ENCODE measurements at regions not wholly inside any gene's neighbourhood (a gene's known extent, or its start where the extent isn't known, plus 50 kb on each side); places are given as distances from the start of the nearest gene placed in this dataset.

DNA sequence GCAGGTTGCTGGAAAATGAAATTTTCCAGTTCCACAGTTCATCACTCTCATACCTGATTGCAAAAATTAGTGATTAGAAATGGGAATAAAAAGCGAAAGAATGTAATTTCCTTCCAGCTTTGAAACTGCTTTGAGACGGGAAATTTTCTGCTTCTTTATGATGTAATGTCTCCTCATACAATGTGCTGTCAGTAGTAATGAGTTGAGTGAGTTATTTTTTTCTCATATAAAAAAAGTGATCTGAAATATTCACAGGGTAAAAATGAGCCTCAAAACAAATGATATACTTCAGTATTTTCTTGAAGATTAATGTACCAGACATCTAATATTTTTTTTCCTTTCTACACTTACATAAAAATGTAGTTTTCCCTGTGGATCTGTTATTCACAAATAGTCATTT is 179.1 kb upstream of the FAT4 start:
- no peaks in the 10 kb centered on the region for H3K27me3 ChIP-seq (ENCODE audit: control insufficient read depth, insufficient read depth, low read length)
- peak overlapping the region; percentile 10 for H3K9ac ChIP-seq (ENCODE audit: low read depth, low read length)
- H3K36me3 ChIP-seq (ENCODE audit: insufficient read depth, low read length), result no peaks in the 10 kb centered on the region
- H3K4me3 ChIP-seq (ENCODE audit: low read length), result peak overlapping the region; percentile 36
- peak overlapping the region; percentile 54 for H3K4me2 ChIP-seq (ENCODE audit: low read length)
- H3K9me3 ChIP-seq (replicated peaks; ENCODE audit: low read length), result no peaks in the 10 kb centered on the region
- no peaks in the 10 kb centered on the region for H3K4me1 ChIP-seq (ENCODE audit: control insufficient read depth, insufficient read depth, low read length)

DNA sequence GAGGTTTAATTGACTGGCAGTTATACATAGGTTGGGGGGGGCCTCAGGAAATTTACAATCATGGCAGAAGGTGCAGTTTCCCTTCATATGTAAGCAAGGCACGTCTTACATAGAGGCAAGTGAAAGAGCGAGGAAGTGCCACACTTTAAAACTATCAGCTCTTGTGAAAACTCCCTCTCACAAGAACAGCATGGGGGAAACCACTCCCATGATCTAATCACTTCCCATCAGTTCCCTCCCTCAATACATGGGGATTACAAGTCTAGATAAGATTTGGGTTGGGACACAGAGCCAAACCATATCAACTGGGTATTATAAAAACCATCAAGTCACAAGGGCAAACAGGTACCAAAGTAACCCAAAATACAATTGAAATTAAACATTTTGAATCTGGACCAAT is 182.0 kb upstream of the FAT4 start:
- no peaks in the 10 kb centered on the region for H3K27me3 ChIP-seq (ENCODE audit: control insufficient read depth, insufficient read depth, low read length)
- no peaks in the 10 kb centered on the region for H3K9me3 ChIP-seq (replicated peaks; ENCODE audit: low read length)
- no peak overlapping the region for H3K4me3 ChIP-seq (ENCODE audit: low read length)
- H3K4me2 ChIP-seq (ENCODE audit: low read length), result no peak overlapping the region
- H3K36me3 ChIP-seq (ENCODE audit: insufficient read depth, low read length), result no peaks in the 10 kb centered on the region
- H3K9ac ChIP-seq (ENCODE audit: low read depth, low read length), result no peak overlapping the region
- no peaks in the 10 kb centered on the region for H3K4me1 ChIP-seq (ENCODE audit: control insufficient read depth, insufficient read depth, low read length)

DNA sequence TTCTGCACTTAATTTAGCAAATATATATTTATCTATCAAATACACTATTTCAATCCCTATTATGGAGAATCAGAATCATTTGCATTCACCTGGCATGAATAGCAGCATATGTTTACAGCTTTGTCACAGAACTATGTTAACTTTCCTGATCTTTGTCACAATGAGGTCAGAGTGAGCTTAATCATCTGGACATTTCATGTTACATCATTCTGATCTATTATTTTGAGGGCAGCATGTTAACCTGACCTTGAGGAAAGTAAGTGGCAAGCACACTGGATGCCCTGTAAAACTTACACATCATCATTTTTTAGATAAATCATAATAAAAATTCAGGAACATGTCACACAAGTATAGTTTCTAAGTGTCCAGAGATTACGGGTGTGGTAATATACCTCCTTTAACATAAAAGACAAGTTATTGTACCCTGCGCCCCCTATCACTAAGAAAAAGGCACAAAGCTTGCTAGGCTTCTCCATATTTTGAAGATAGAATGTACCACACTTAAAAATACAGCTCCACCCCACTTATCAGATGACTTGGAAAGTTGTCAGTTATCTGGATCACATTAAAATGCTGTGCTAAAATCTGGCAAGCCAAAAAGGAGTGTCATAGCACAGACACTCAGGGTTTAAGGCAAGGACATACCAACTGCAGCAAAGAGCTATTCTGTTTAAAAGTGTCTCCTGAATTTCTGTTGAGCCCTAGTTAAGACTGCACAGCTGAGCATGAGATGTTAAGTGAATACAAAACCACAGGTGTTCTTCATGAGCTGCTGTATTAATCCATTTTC is 182.7 kb upstream of the FAT4 start:
- H3K4me3 ChIP-seq (ENCODE audit: low read length), result no peak overlapping the region
- H3K4me1 ChIP-seq (ENCODE audit: control insufficient read depth, insufficient read depth, low read length), result no peaks in the 10 kb centered on the region
- H3K36me3 ChIP-seq (ENCODE audit: insufficient read depth, low read length), result no peaks in the 10 kb centered on the region
- no peaks in the 10 kb centered on the region for H3K9me3 ChIP-seq (replicated peaks; ENCODE audit: low read length)
- H3K4me2 ChIP-seq (ENCODE audit: low read length), result no peak overlapping the region
- no peaks in the 10 kb centered on the region for H3K27me3 ChIP-seq (ENCODE audit: control insufficient read depth, insufficient read depth, low read length)
- H3K9ac ChIP-seq (ENCODE audit: low read depth, low read length), result no peak overlapping the region

DNA sequence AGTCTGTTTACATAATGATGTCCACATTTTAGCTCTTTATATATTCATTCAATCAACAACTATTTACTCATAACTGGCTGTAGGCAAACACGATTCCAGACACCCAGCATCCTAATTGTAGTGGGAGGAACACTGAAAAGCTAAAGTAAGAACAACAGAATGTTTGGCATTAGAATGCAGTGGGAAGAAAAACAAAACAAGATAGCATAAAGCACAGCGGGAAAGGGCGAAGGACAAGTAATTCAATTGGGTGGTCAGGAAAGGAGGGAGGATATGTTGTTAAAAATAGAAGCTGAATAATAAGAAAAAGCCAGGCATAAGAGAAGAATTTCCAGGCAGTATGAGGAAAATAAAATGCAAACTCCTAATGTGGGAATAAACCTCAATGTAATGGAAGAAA is 189.5 kb upstream of the FAT4 start:
- peak overlapping the region; percentile 13 for H3K4me2 ChIP-seq (ENCODE audit: low read length)
- no peaks in the 10 kb centered on the region for H3K36me3 ChIP-seq (ENCODE audit: insufficient read depth, low read length)
- peak overlapping the region; percentile 8 for H3K4me3 ChIP-seq (ENCODE audit: low read length)
- no peaks in the 10 kb centered on the region for H3K27me3 ChIP-seq (ENCODE audit: control insufficient read depth, insufficient read depth, low read length)
- peaks cover 8% of the 10 kb centered on the region for H3K4me1 ChIP-seq (ENCODE audit: control insufficient read depth, insufficient read depth, low read length)
- H3K9me3 ChIP-seq (replicated peaks; ENCODE audit: low read length), result no peaks in the 10 kb centered on the region
- H3K9ac ChIP-seq (ENCODE audit: low read depth, low read length), result no peak overlapping the region

DNA sequence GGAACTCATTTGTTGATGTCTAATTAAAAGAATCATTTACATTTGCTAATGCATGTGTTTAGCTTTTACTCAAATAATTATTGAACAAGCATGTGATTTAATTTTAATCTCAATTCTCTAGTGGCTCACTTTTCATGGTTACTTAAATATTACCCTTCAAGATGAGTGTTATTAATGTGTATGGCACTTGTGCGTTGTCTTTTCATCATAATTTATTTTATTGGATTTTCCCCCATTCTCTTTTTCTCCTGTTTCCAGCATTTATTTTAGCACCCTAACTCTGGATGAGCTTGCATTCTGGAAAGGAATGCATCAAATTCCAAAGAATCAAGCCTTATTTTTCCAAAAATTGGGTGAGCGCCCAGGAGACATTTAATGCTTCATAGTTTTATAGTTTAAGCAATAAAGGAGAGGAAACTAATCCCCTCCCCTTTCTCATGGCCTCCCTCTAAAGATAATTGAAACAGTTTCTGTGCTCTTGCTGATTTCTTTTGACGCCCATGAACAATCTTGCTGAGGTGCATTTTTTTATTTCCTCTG is 191.1 kb upstream of the FAT4 start:
- no peaks in the 10 kb centered on the region for H3K27me3 ChIP-seq (ENCODE audit: control insufficient read depth, insufficient read depth, low read length)

DNA sequence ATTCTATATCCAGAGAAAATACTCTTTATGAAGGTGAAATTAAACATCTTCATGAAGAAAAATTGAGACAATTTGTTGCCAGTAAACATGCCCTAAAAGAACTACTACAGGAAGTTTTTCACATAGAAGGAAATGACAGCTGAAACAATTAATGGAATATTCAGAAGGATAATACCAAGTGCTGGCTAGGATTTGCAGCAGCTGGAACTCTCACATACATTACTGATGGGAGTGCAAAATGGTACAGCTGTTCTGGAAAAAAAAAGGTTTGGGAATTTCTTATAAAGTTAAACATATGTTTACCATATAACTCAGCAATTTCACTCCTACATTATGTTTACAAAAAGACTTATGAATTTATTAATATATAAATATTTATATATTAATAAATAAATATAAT is 193.2 kb upstream of the FAT4 start:
- Histone ChIP-seq H3K4me1 (ENCODE audit: control insufficient read depth, insufficient read depth, low read length) (peaks cover 8% of the 10 kb centered on the region), H3K4me2 (ENCODE audit: low read length) (no peak overlapping the region), H3K27me3 (ENCODE audit: control insufficient read depth, insufficient read depth, low read length) (no peaks in the 10 kb centered on the region), H3K4me3 (ENCODE audit: low read length) (no peak overlapping the region), H3K9ac (ENCODE audit: low read depth, low read length) (no peak overlapping the region), H3K9me3 (replicated peaks; ENCODE audit: low read length) (no peaks in the 10 kb centered on the region), H3K36me3 (ENCODE audit: insufficient read depth, low read length) (no peaks in the 10 kb centered on the region)

More for the DNA sequence above, 191.1 kb upstream of the FAT4 start:
- Histone ChIP-seq H3K9me3 (replicated peaks; ENCODE audit: low read length) (no peaks in the 10 kb centered on the region), H3K4me3 (ENCODE audit: low read length) (no peak overlapping the region), H3K9ac (ENCODE audit: low read depth, low read length) (no peak overlapping the region), H3K4me2 (ENCODE audit: low read length) (no peak overlapping the region), H3K36me3 (ENCODE audit: insufficient read depth, low read length) (no peaks in the 10 kb centered on the region), H3K4me1 (ENCODE audit: control insufficient read depth, insufficient read depth, low read length) (peaks cover 8% of the 10 kb centered on the region)

DNA sequence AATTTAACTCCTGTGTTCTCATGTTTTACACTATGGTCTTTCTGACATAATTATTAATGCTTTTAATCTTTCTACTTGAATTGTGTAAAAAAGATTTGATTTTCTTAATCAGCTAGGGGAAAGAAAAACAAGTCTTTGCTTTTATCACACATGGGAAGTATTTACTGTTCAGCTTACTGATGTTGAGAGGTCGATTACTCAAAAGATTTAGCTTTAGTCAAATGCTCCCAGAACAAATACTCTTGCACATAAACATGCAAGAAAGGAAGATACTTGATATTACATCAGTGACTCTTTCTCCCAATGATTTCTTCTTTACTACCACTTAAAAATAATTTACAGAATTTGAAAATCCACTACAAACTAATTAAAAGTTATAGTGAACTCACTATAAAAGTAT is 198.3 kb upstream of the FAT4 start:
- Histone ChIP-seq H3K9me3 (replicated peaks; ENCODE audit: low read length) (no peaks in the 10 kb centered on the region), H3K36me3 (ENCODE audit: insufficient read depth, low read length) (no peaks in the 10 kb centered on the region), H3K4me1 (ENCODE audit: control insufficient read depth, insufficient read depth, low read length) (peaks cover 7% of the 10 kb centered on the region), H3K4me2 (ENCODE audit: low read length) (no peak overlapping the region), H3K9ac (ENCODE audit: low read depth, low read length) (no peak overlapping the region), H3K27me3 (ENCODE audit: control insufficient read depth, insufficient read depth, low read length) (no peaks in the 10 kb centered on the region), H3K4me3 (ENCODE audit: low read length) (no peak overlapping the region)

DNA sequence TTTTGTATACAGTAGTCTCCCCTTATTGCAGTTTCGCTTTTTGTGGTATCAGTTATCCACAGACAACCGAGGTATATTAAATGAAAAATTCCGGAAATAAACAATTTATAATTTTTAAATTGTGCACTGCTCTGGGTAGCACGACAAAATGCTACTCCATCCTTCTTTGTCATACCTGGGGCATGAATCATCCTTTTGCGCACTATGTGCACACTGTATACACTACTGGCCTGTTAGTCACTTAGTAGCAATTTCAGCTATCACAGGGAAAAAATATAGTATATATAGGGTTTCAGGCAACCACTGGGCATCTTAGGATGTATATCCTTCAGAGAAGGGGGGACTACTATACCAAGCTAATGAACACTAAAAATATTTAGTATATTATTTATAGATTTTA is 198.8 kb upstream of the FAT4 start:
- Histone ChIP-seq H3K4me3 (ENCODE audit: low read length) (no peak overlapping the region), H3K36me3 (ENCODE audit: insufficient read depth, low read length) (no peaks in the 10 kb centered on the region), H3K9me3 (replicated peaks; ENCODE audit: low read length) (no peaks in the 10 kb centered on the region), H3K9ac (ENCODE audit: low read depth, low read length) (no peak overlapping the region), H3K4me1 (ENCODE audit: control insufficient read depth, insufficient read depth, low read length) (peaks cover 7% of the 10 kb centered on the region), H3K4me2 (ENCODE audit: low read length) (no peak overlapping the region), H3K27me3 (ENCODE audit: control insufficient read depth, insufficient read depth, low read length) (no peaks in the 10 kb centered on the region)

DNA sequence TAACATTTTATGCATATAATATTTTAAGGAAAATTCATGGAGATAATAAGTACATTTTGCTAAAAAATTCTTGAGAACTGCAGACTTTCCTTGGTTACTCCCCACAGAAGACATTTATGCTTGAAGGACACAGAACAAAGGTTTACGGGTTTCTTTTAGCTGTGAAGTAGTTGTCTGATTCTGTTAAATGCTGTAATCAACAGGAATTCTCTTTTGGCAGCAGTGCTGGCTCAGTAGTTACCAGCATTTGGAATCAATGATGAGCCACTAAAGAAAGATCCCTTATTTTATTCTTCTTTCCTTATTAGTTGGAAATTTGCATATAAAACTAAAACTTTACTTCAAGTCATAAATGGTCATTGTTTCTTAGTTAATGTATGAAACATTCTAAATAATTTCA is 199.3 kb upstream of the FAT4 start:
- no peaks in the 10 kb centered on the region for H3K27me3 ChIP-seq (ENCODE audit: control insufficient read depth, insufficient read depth, low read length)
- H3K36me3 ChIP-seq (ENCODE audit: insufficient read depth, low read length), result no peaks in the 10 kb centered on the region

DNA sequence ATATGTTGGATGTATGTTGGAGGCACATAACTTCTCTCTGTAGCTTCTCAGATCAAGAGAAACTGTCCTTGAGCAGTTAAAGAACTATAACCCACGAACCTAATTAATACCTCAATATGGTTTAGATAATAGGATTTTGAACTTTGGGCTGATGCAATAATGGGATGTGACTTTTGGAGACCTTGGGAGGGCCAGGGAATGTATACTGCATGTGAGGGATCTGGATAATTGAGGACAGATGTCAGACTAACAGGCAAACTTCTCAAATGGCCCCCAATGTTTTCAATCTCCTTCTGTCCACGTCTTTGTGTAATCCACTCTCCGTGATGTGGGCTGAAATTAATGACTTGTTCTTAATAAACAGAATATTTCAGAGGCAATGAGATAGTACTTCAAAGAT is 202.2 kb upstream of the FAT4 start:
- H3K9me3 ChIP-seq (replicated peaks; ENCODE audit: low read length), result no peaks in the 10 kb centered on the region

More for the DNA sequence above, 199.3 kb upstream of the FAT4 start:
- Histone ChIP-seq H3K9me3 (replicated peaks; ENCODE audit: low read length) (no peaks in the 10 kb centered on the region), H3K4me1 (ENCODE audit: control insufficient read depth, insufficient read depth, low read length) (peaks cover 7% of the 10 kb centered on the region), H3K4me3 (ENCODE audit: low read length) (no peak overlapping the region), H3K4me2 (ENCODE audit: low read length) (no peak overlapping the region), H3K9ac (ENCODE audit: low read depth, low read length) (no peak overlapping the region)

DNA sequence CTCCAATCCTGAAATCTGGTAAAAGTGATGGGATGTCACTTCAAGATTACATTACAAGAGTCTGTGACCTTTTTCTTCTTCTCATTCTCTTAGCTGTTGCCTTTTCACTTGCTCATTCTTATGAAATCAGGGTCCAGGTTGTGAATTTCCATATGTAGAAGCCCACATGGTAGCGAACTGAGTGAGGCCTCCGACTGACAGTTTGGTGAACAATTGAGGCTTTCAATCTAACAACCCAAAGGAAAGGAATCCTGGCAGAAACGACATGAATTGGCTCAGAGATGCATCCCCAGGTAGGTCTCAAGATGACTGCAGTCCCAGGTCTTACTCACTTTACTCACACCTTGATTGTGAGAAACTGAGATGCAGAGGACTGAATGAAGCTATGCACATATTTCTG is 203.4 kb upstream of the FAT4 start:
- Histone ChIP-seq H3K9me3 (replicated peaks; ENCODE audit: low read length) (no peaks in the 10 kb centered on the region), H3K36me3 (ENCODE audit: insufficient read depth, low read length) (no peaks in the 10 kb centered on the region), H3K4me1 (ENCODE audit: control insufficient read depth, insufficient read depth, low read length) (peaks cover 6% of the 10 kb centered on the region), H3K4me2 (ENCODE audit: low read length) (no peak overlapping the region), H3K9ac (ENCODE audit: low read depth, low read length) (no peak overlapping the region), H3K27me3 (ENCODE audit: control insufficient read depth, insufficient read depth, low read length) (no peaks in the 10 kb centered on the region), H3K4me3 (ENCODE audit: low read length) (no peak overlapping the region)

More for the DNA sequence above, 202.2 kb upstream of the FAT4 start:
- Histone ChIP-seq H3K4me3 (ENCODE audit: low read length) (no peak overlapping the region), H3K9ac (ENCODE audit: low read depth, low read length) (no peak overlapping the region), H3K4me2 (ENCODE audit: low read length) (no peak overlapping the region), H3K4me1 (ENCODE audit: control insufficient read depth, insufficient read depth, low read length) (peaks cover 7% of the 10 kb centered on the region), H3K27me3 (ENCODE audit: control insufficient read depth, insufficient read depth, low read length) (no peaks in the 10 kb centered on the region), H3K36me3 (ENCODE audit: insufficient read depth, low read length) (no peaks in the 10 kb centered on the region)

DNA sequence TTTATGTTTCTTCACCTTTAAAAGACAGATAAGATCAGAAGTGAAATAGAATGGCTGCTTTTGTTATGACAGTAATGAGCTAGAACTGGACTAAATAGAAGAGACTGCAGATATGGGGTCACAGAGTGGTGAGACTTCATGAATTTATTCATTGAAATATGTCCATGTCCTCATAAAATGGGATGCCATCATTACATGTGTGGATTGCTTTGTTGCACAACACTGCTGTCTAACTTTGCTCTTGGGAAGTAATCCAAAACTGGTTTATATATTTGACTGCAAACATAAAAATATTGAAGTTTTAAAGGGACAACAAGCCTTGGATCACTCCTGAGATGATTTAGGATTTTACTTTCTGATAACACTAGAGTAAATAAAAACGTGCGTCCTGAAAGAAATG is 209.2 kb upstream of the FAT4 start:
- H3K9me3 ChIP-seq (replicated peaks; ENCODE audit: low read length), result no peaks in the 10 kb centered on the region
- no peak overlapping the region for H3K4me3 ChIP-seq (ENCODE audit: low read length)
- H3K27me3 ChIP-seq (ENCODE audit: control insufficient read depth, insufficient read depth, low read length), result no peaks in the 10 kb centered on the region
- H3K36me3 ChIP-seq (ENCODE audit: insufficient read depth, low read length), result no peaks in the 10 kb centered on the region
- no peak overlapping the region for H3K9ac ChIP-seq (ENCODE audit: low read depth, low read length)
- peaks cover 13% of the 10 kb centered on the region for H3K4me1 ChIP-seq (ENCODE audit: control insufficient read depth, insufficient read depth, low read length)
- no peak overlapping the region for H3K4me2 ChIP-seq (ENCODE audit: low read length)
